KMS-11 (cell line): ENCODE measurements at regions not wholly inside any gene's neighbourhood (a gene's known extent, or its start where the extent isn't known, plus 50 kb on each side); places are given as distances from the start of the nearest gene placed in this dataset.

Experiments used
- H2AFZ ChIP-seq: fragments of 200-600 bp; sonication (generic); 2 replicates; pipeline ENCODE4 v1.6.1; 2016; ENCODE audit warnings: antibody characterized with exemption, mixed run types, low read depth
- H3K27ac ChIP-seq: fragments of 200-600 bp; sonication (generic); 2 replicates; pipeline ENCODE4 v1.6.1; 2016; ENCODE audit warnings: mild to moderate bottlenecking, mixed run types
- H3K27me3 ChIP-seq: fragments of 200-600 bp; sonication (generic); 2 replicates; pipeline ENCODE4 v1.6.1; 2017; ENCODE audit warnings: mild to moderate bottlenecking, low read depth, mixed run types, moderate library complexity; ENCODE audit not compliant: insufficient read depth
- H3K36me3 ChIP-seq: fragments of 200-600 bp; sonication (generic); 2 replicates; pipeline ENCODE4 v1.6.1; 2017; ENCODE audit warnings: mild to moderate bottlenecking, mixed run types; ENCODE audit not compliant: insufficient read depth
- H3K4me1 ChIP-seq: fragments of 200-600 bp; sonication (generic); 2 replicates; pipeline ENCODE4 v1.6.1; 2016; ENCODE audit warnings: mild to moderate bottlenecking, low read depth, mixed run types; ENCODE audit not compliant: poor library complexity, severe bottlenecking
- H3K4me2 ChIP-seq: fragments of 200-600 bp; sonication (generic); 2 replicates; pipeline ENCODE4 v1.7.0; 2016; ENCODE audit warnings: mild to moderate bottlenecking, mixed run types
- H3K4me3 ChIP-seq: fragments of 200-600 bp; sonication (generic); IDR thresholded peaks from 2 replicates; pipeline ENCODE4 v1.6.1; 2017; ENCODE audit warnings: low read depth, low read length, mixed read lengths; ENCODE audit not compliant: insufficient read depth
- H3K79me2 ChIP-seq: fragments of 200-600 bp; sonication (generic); 2 replicates; pipeline ENCODE4 v1.6.1; 2016; ENCODE audit warnings: low read depth, mixed run types; ENCODE audit not compliant: insufficient read depth
- H3K9ac ChIP-seq: fragments of 200-600 bp; sonication (generic); 2 replicates; pipeline ENCODE4 v1.6.1; 2016; ENCODE audit warnings: mild to moderate bottlenecking, mixed run types
- H4K20me1 ChIP-seq: fragments of 200-600 bp; sonication (generic); 2 replicates; pipeline ENCODE4 v1.6.1; 2016; ENCODE audit warnings: mild to moderate bottlenecking, mixed run types; ENCODE audit not compliant: insufficient read depth
- TF ChIP-seq, protein P1 (sequence below): fragments of 200-600 bp; sonication (generic); conservative IDR thresholded peaks from 2 replicates; pipeline ENCODE4 v1.6.1; 2017; ENCODE audit warnings: low read depth, mild to moderate bottlenecking, antibody characterized with exemption, low read length, moderate library complexity, mixed read lengths

DNA sequence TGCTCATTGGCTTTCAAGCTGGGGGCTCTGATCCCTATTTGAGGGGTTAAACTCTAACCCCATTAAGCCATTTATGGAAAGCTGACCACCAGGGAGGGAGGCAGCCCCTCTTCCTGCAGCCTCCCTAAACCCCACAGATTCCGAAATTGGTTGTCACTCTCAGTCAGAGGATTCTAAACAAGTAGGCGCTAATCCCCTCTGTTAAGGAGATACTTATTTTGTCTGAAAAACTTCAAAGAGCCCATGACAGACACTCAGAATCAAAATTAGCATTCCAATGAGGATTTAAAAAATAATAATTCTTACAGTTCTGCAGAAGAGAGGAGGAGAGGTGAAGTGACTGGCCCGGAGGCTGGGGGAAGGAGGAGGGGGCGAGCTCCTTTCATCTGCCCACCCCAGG is 69.7 kb upstream of the LMO1 start:
- Histone ChIP-seq H3K4me2 (no peak overlapping the region), H4K20me1 (no peaks in the 10 kb centered on the region), H3K9ac (no peak overlapping the region), H3K36me3 (no peaks in the 10 kb centered on the region), H2AFZ (no peak overlapping the region), H3K4me3 (no peak overlapping the region), H3K27me3 (no peaks in the 10 kb centered on the region), H3K27ac (no peak overlapping the region), H3K79me2 (no peaks in the 10 kb centered on the region), H3K4me1 (peaks cover 10% of the 10 kb centered on the region)
- TF ChIP-seq, protein P1, sequence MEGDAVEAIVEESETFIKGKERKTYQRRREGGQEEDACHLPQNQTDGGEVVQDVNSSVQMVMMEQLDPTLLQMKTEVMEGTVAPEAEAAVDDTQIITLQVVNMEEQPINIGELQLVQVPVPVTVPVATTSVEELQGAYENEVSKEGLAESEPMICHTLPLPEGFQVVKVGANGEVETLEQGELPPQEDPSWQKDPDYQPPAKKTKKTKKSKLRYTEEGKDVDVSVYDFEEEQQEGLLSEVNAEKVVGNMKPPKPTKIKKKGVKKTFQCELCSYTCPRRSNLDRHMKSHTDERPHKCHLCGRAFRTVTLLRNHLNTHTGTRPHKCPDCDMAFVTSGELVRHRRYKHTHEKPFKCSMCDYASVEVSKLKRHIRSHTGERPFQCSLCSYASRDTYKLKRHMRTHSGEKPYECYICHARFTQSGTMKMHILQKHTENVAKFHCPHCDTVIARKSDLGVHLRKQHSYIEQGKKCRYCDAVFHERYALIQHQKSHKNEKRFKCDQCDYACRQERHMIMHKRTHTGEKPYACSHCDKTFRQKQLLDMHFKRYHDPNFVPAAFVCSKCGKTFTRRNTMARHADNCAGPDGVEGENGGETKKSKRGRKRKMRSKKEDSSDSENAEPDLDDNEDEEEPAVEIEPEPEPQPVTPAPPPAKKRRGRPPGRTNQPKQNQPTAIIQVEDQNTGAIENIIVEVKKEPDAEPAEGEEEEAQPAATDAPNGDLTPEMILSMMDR = no peak

DNA sequence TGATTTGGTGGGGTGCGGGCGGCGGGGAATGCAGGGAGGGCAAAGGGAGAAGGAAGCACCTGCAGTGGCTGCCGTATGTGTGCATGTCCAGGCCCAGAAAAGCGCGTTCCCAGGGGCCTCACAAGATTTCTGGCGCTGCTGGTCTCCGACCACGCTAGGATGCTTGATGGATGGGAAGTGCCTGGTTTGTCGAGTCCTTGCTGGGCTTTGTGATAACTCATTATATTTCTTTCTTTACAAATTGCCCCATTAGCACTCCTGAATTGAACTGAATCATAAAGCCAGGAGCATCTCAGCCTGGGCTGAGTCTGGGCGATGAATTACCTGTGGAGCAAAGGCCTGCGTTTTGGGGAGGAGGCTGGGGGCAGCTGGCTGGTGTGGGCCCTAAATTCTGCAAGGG is 69.2 kb upstream of the LMO1 start:
- no peak overlapping the region for H3K27ac ChIP-seq
- H3K9ac ChIP-seq = no peak overlapping the region
- H3K27me3 ChIP-seq = no peaks in the 10 kb centered on the region
- H3K4me1 ChIP-seq = peaks cover 15% of the 10 kb centered on the region
- H3K36me3 ChIP-seq = no peaks in the 10 kb centered on the region
- no peaks in the 10 kb centered on the region for H3K79me2 ChIP-seq
- no peaks in the 10 kb centered on the region for H4K20me1 ChIP-seq
- H2AFZ ChIP-seq = no peak overlapping the region
- H3K4me2 ChIP-seq = no peak overlapping the region
- TF ChIP-seq, protein P1 = no peak
- no peak overlapping the region for H3K4me3 ChIP-seq

DNA sequence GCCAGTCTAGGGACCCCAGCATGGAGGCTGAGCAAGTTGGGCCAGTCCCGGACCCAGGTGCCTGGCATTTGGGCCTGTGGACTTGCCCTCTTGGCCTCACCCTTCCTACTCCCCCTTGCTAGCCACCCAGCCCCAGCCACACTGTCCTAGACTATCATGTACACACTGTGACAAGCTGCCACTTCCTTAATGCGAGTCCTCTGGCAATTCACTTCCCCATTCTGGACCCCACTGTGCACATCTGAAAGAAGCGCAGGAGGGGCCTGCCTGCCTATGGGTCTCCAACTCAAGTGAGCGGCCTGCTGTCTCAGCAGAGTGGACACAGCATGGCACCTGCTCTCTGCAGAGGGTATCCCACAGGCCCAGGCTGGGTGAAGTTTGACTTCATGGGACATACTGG is 68.5 kb upstream of the LMO1 start:
- Histone ChIP-seq H3K4me3 (no peak overlapping the region), H2AFZ (no peak overlapping the region), H3K9ac (no peak overlapping the region), H3K4me1 (peaks cover 19% of the 10 kb centered on the region), H4K20me1 (no peaks in the 10 kb centered on the region), H3K4me2 (no peak overlapping the region), H3K27me3 (no peaks in the 10 kb centered on the region), H3K27ac (no peak overlapping the region), H3K79me2 (no peaks in the 10 kb centered on the region), H3K36me3 (no peaks in the 10 kb centered on the region)
- TF ChIP-seq, protein P1 = no peak

DNA sequence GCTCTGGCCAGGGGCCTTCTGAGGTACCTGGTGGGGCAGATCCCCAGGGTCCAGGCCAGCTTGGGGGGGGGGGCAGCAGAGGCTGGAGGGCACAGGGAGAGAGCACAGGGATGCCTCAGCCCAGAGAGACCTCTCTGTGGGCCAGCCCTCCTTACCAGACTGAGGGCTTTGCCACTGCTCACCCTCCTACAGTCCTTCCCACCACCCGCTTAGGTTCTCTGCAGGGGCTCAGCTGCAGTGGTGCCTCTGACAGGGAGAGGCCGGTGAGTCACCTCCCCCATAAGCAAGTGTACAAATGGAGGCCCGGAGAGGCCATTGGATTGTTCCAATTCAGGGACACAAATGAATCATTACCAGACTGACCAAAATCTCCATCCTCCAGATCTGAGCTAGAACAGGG is 68.1 kb upstream of the LMO1 start:
- TF ChIP-seq, protein P1 = no peak
- H3K9ac ChIP-seq = no peak overlapping the region

More for the DNA sequence above, 68.1 kb upstream of the LMO1 start:
- H2AFZ ChIP-seq = no peak overlapping the region
- H3K79me2 ChIP-seq = no peaks in the 10 kb centered on the region
- H3K4me1 ChIP-seq = peaks cover 19% of the 10 kb centered on the region
- H3K27ac ChIP-seq = no peak overlapping the region
- no peaks in the 10 kb centered on the region for H3K36me3 ChIP-seq
- no peaks in the 10 kb centered on the region for H3K27me3 ChIP-seq
- H4K20me1 ChIP-seq = no peaks in the 10 kb centered on the region
- H3K4me3 ChIP-seq = no peak overlapping the region
- no peak overlapping the region for H3K4me2 ChIP-seq
